ENCODE measurements at regions not wholly inside any gene's neighbourhood (a gene's known extent, or its start where the extent isn't known, plus 50 kb on each side); places are given as distances from the start of the nearest gene placed in this dataset.
"Not testable (repeated sequence)": the region's sequence is repeated elsewhere in the genome, so short reads cannot be mapped to it uniquely, and the experiment has no call there.

- Histone ChIP-seq H3K4ac (ENCODE audit: low read length) (no peak overlapping the region), H3K4me3 (ENCODE audit: low read length in 2 of 2) (no peak overlapping the region), H2AFZ (ENCODE audit: low read length) (no peak overlapping the region), H3K27ac (replicated peaks; ENCODE audit: low read length) (no peak overlapping the region), H3K27me3 (ENCODE audit: control insufficient read depth in 3 of 3, insufficient read depth in 3 of 3, low read depth in 1 of 3, low read length in 3 of 3) (no peaks in the 10 kb centered on the region), H2BK15ac (ENCODE audit: low read length) (no peak overlapping the region), H3K4me2 (ENCODE audit: insufficient read depth, low read length, poor library complexity, severe bottlenecking) (no peak overlapping the region), H3K9ac (ENCODE audit: low read depth, low read length, poor library complexity) (no peak overlapping the region), H4K8ac (ENCODE audit: low read depth, low read length) (no peak overlapping the region), H2BK5ac (ENCODE audit: low read length) (no peak overlapping the region), H3K9me3 (replicated peaks in 1 of 2; ENCODE audit: control insufficient read depth in 2 of 2, insufficient read depth in 1 of 2, low read depth in 1 of 2, low read length in 2 of 2) (no peaks in the 10 kb centered on the region), H2BK12ac (ENCODE audit: low read length) (no peak overlapping the region), H4K91ac (ENCODE audit: low read depth, low read length, poor library complexity) (no peak overlapping the region), H3K4me1 (ENCODE audit: control insufficient read depth in 2 of 2, insufficient read depth in 1 of 2, low read depth in 1 of 2, low read length in 2 of 2) (peaks cover 7 to 19% of the 10 kb centered on the region in 2 donors), H3K79me1 (ENCODE audit: low read depth, low read length) (no peaks in the 10 kb centered on the region), H3K23ac (ENCODE audit: low read depth, low read length, poor library complexity) (no peak overlapping the region), H3K18ac (ENCODE audit: low read length) (no peak overlapping the region), H2BK120ac (ENCODE audit: low read depth, low read length) (no peak overlapping the region), H2AK5ac (ENCODE audit: low read depth, low read length) (no peak overlapping the region), H3K14ac (ENCODE audit: low read length) (no peak overlapping the region), H3K36me3 (replicated peaks in 1 of 2; ENCODE audit: control insufficient read depth in 2 of 2, insufficient read depth in 2 of 2, low read length in 2 of 2) (no peaks in the 10 kb centered on the region)
- no CpG with 5 or more reads among the region's 2 CpGs for WGBS, 2 donors (ENCODE audit: extremely low coverage in 2 of 2, insufficient read length in 2 of 2, insufficient replicate concordance in 1 of 2)
- no peak for DNase-seq (ENCODE audit: low spot score)
Measured at GRCh38 chr2:20499387-20499786, 52.5 kb downstream of the RHOB start.

- Histone ChIP-seq H3K9ac (ENCODE audit: low read depth, low read length, poor library complexity) (no peak overlapping the region), H3K27me3 (ENCODE audit: control insufficient read depth in 3 of 3, insufficient read depth in 3 of 3, low read depth in 1 of 3, low read length in 3 of 3) (no peaks in the 10 kb centered on the region), H3K9me3 (replicated peaks in 1 of 2; ENCODE audit: control insufficient read depth in 2 of 2, insufficient read depth in 1 of 2, low read depth in 1 of 2, low read length in 2 of 2) (peaks cover 0 to 3% of the 10 kb centered on the region in 2 donors), H2BK15ac (ENCODE audit: low read length) (no peak overlapping the region), H3K4ac (ENCODE audit: low read length) (no peak overlapping the region), H2BK120ac (ENCODE audit: low read depth, low read length) (no peak overlapping the region), H3K18ac (ENCODE audit: low read length) (no peak overlapping the region), H4K91ac (ENCODE audit: low read depth, low read length, poor library complexity) (no peak overlapping the region), H3K4me1 (ENCODE audit: control insufficient read depth in 2 of 2, insufficient read depth in 1 of 2, low read depth in 1 of 2, low read length in 2 of 2) (peaks cover 0 to 6% of the 10 kb centered on the region in 2 donors), H3K4me3 (ENCODE audit: low read length in 2 of 2) (no peak overlapping the region), H3K4me2 (ENCODE audit: insufficient read depth, low read length, poor library complexity, severe bottlenecking) (no peak overlapping the region), H3K36me3 (replicated peaks in 1 of 2; ENCODE audit: control insufficient read depth in 2 of 2, insufficient read depth in 2 of 2, low read length in 2 of 2) (no peaks in the 10 kb centered on the region), H3K23ac (ENCODE audit: low read depth, low read length, poor library complexity) (no peak overlapping the region), H2BK12ac (ENCODE audit: low read length) (no peak overlapping the region), H2AK5ac (ENCODE audit: low read depth, low read length) (no peak overlapping the region), H3K14ac (ENCODE audit: low read length) (no peak overlapping the region), H3K79me1 (ENCODE audit: low read depth, low read length) (no peaks in the 10 kb centered on the region), H4K8ac (ENCODE audit: low read depth, low read length) (no peak overlapping the region), H2AFZ (ENCODE audit: low read length) (no peak overlapping the region), H3K27ac (replicated peaks; ENCODE audit: low read length) (no peak overlapping the region), H2BK5ac (ENCODE audit: low read length) (no peak overlapping the region)
- WGBS, 2 donors (ENCODE audit: extremely low coverage in 2 of 2, insufficient read length in 2 of 2, insufficient replicate concordance in 1 of 2), result no CpG with 5 or more reads among the region's 4 CpGs
- DNase-seq (ENCODE audit: low spot score), result no peak
Measured at GRCh38 chr2:20501974-20502373, 55.1 kb downstream of the RHOB start.

DNA sequence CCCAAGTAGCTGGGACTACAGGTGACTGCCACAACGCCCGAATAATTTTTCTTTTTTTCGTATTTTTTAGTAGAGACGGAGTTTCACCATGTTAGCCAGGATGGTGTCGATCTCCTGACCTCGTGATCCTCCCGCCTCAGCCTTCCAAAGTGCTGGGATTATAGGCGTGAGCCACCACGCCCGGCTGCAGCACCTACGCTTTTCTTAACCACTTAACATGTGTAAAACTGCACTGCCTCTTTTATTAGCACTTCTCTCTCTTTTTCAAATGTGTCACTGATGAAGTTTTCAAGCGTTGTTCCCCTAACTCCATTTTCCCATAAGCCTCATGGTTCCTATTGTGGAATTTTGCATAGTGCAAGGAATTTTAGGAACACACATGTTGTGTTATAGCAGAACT lies 55.6 kb downstream of the RHOB start:
- not testable (repeated sequence) for H2BK5ac ChIP-seq (ENCODE audit: low read length); H2BK120ac ChIP-seq (ENCODE audit: low read depth, low read length); H2AFZ ChIP-seq (ENCODE audit: low read length); H3K4me2 ChIP-seq (ENCODE audit: insufficient read depth, low read length, poor library complexity, severe bottlenecking); H3K23ac ChIP-seq (ENCODE audit: low read depth, low read length, poor library complexity); H2BK12ac ChIP-seq (ENCODE audit: low read length); H3K9ac ChIP-seq (ENCODE audit: low read depth, low read length, poor library complexity); DNase-seq (ENCODE audit: low spot score); H3K27me3 ChIP-seq (ENCODE audit: control insufficient read depth in 3 of 3, insufficient read depth in 3 of 3, low read depth in 1 of 3, low read length in 3 of 3); H3K27ac ChIP-seq (replicated peaks; ENCODE audit: low read length); H3K36me3 ChIP-seq (replicated peaks in 1 of 2; ENCODE audit: control insufficient read depth in 2 of 2, insufficient read depth in 2 of 2, low read length in 2 of 2); H3K4me3 ChIP-seq (ENCODE audit: low read length in 2 of 2); H2AK5ac ChIP-seq (ENCODE audit: low read depth, low read length); H3K4ac ChIP-seq (ENCODE audit: low read length); H3K14ac ChIP-seq (ENCODE audit: low read length); H4K8ac ChIP-seq (ENCODE audit: low read depth, low read length); H2BK15ac ChIP-seq (ENCODE audit: low read length); H3K9me3 ChIP-seq (replicated peaks in 1 of 2; ENCODE audit: control insufficient read depth in 2 of 2, insufficient read depth in 1 of 2, low read depth in 1 of 2, low read length in 2 of 2); H3K4me1 ChIP-seq (ENCODE audit: control insufficient read depth in 2 of 2, insufficient read depth in 1 of 2, low read depth in 1 of 2, low read length in 2 of 2); H3K18ac ChIP-seq (ENCODE audit: low read length); H3K79me1 ChIP-seq (ENCODE audit: low read depth, low read length); H4K91ac ChIP-seq (ENCODE audit: low read depth, low read length, poor library complexity)
- WGBS, 2 donors (ENCODE audit: extremely low coverage in 2 of 2, insufficient read length in 2 of 2, insufficient replicate concordance in 1 of 2), result no CpG with 5 or more reads among the region's 12 CpGs

GRCh38 chr2:20504174-20504573 lies 57.3 kb downstream of the RHOB start:
- no peak overlapping the region for H2BK15ac ChIP-seq (ENCODE audit: low read length)
- H3K4ac ChIP-seq (ENCODE audit: low read length), result no peak overlapping the region
- H3K18ac ChIP-seq (ENCODE audit: low read length), result no peak overlapping the region
- H2BK12ac ChIP-seq (ENCODE audit: low read length), result no peak overlapping the region
- no peak overlapping the region for H3K27ac ChIP-seq (replicated peaks; ENCODE audit: low read length)
- H4K8ac ChIP-seq (ENCODE audit: low read depth, low read length), result no peak overlapping the region
- no peak overlapping the region for H3K23ac ChIP-seq (ENCODE audit: low read depth, low read length, poor library complexity)
- H2BK120ac ChIP-seq (ENCODE audit: low read depth, low read length), result no peak overlapping the region
- no peaks in the 10 kb centered on the region for H3K27me3 ChIP-seq (ENCODE audit: control insufficient read depth in 3 of 3, insufficient read depth in 3 of 3, low read depth in 1 of 3, low read length in 3 of 3)
- H3K14ac ChIP-seq (ENCODE audit: low read length), result no peak overlapping the region
- H2AK5ac ChIP-seq (ENCODE audit: low read depth, low read length), result no peak overlapping the region
- H3K36me3 ChIP-seq (replicated peaks in 1 of 2; ENCODE audit: control insufficient read depth in 2 of 2, insufficient read depth in 2 of 2, low read length in 2 of 2), result no peaks in the 10 kb centered on the region
- H3K4me1 ChIP-seq (ENCODE audit: control insufficient read depth in 2 of 2, insufficient read depth in 1 of 2, low read depth in 1 of 2, low read length in 2 of 2), result peaks cover 4 to 7% of the 10 kb centered on the region in 2 donors
- H3K9ac ChIP-seq (ENCODE audit: low read depth, low read length, poor library complexity), result no peak overlapping the region
- DNase-seq (ENCODE audit: low spot score), result no peak
- H4K91ac ChIP-seq (ENCODE audit: low read depth, low read length, poor library complexity), result no peak overlapping the region
- peaks cover 0 to 3% of the 10 kb centered on the region in 2 donors for H3K9me3 ChIP-seq (replicated peaks in 1 of 2; ENCODE audit: control insufficient read depth in 2 of 2, insufficient read depth in 1 of 2, low read depth in 1 of 2, low read length in 2 of 2)
- H2BK5ac ChIP-seq (ENCODE audit: low read length), result no peak overlapping the region
- H3K4me3 ChIP-seq (ENCODE audit: low read length in 2 of 2), result no peak overlapping the region
- H3K4me2 ChIP-seq (ENCODE audit: insufficient read depth, low read length, poor library complexity, severe bottlenecking), result no peak overlapping the region
- no peak overlapping the region for H2AFZ ChIP-seq (ENCODE audit: low read length)
- no peaks in the 10 kb centered on the region for H3K79me1 ChIP-seq (ENCODE audit: low read depth, low read length)

Data from neuronal stem cell (in vitro differentiated cells).